K562 (cell line): ENCODE measurements at regions not wholly inside any gene's neighbourhood (a gene's known extent, or its start where the extent isn't known, plus 50 kb on each side); places are given as distances from the start of the nearest gene placed in this dataset.

Experiments
- BDP1 ChIP-seq: IDR thresholded peaks from 3 replicates; pipeline ENCODE4 v1.6.1; 2011; ENCODE audit not compliant: insufficient read length, insufficient read depth
- CCAR2 ChIP-seq: fragments of 200-400 bp; formaldehyde crosslinking; IDR thresholded peaks from 2 replicates; pipeline ENCODE4 v1.6.1; 2017; ENCODE audit warnings: mild to moderate bottlenecking, low read depth, low read length
- CTCF ChIP-seq, 3 experiments: IDR thresholded peaks in 2 of 3; conservative IDR thresholded peaks in 1 of 3; 2 replicates each; pipeline ENCODE4 v1.5.1; 2011 to 2012; ENCODE audit warnings: low read length in 3 of 3, mild to moderate bottlenecking in 3 of 3, control low read depth in 2 of 3, improper control_type of control experiment in 1 of 3, inconsistent platforms in 1 of 3, low read depth in 1 of 3, mixed read lengths in 1 of 3, moderate library complexity in 1 of 3; ENCODE audit not compliant: insufficient read depth in 2 of 3
- ETV5 ChIP-seq: sonication (generic); formaldehyde crosslinking; IDR thresholded peaks from 2 replicates; pipeline ENCODE4 v1.4.0; 2020; ENCODE audit warnings: low read depth, mild to moderate bottlenecking, missing genetic modification reagents
- NR2C2 ChIP-seq, 2 experiments: fragments of 200-800 bp in 1 of 2; sonication (Bioruptor generic) in 1 of 2; sonication (generic) in 1 of 2; formaldehyde crosslinking in 1 of 2; IDR thresholded peaks; 2 replicates each; pipeline versions ENCODE4 v1.6.1 to v1.8.0; 2016 to 2022; ENCODE audit warnings: mild to moderate bottlenecking in 1 of 2, missing compliant biosample characterization in 1 of 2, missing genetic modification characterization in 1 of 2, missing genetic modification reagents in 1 of 2
- REST ChIP-seq, 2 experiments: fragments of 450-650 bp; formaldehyde crosslinking in 1 of 2; IDR thresholded peaks; 2 replicates each; pipeline versions ENCODE4 v1.4.0 to v1.6.1; 2014 to 2020; ENCODE audit warnings: mild to moderate bottlenecking in 2 of 2, borderline replicate concordance in 1 of 2, low read depth in 1 of 2
- SREBF2 ChIP-seq: sonication (generic); formaldehyde crosslinking; IDR thresholded peaks from 2 replicates; pipeline ENCODE4 v1.4.0; 2020; ENCODE audit warnings: mild to moderate bottlenecking, missing genetic modification reagents

- TF ChIP-seq ETV5 (CRISPR knock-in tag) = no peak
- no peak for TF ChIP-seq NR2C2 (CRISPR knock-in tag; IDR thresholded peaks at IDR 0.05)
- no peak for TF ChIP-seq NR2C2 (tag; IDR thresholded peaks at IDR 0.05)
- TF ChIP-seq CTCF (IDR thresholded peaks at IDR 0.05 in 2 of 3, conservative IDR thresholded peaks at IDR 0.05 in 1 of 3; ENCODE audit: insufficient read depth in 2 of 3, low read depth in 1 of 3, low read length in 3 of 3) = no peak
- no peak for TF ChIP-seq SREBF2
- no peak for TF ChIP-seq REST (IDR thresholded peaks at IDR 0.05; ENCODE audit: borderline replicate concordance)
- no peak for TF ChIP-seq REST (CRISPR knock-in tag; IDR thresholded peaks at IDR 0.05; ENCODE audit: low read depth)
- TF ChIP-seq CCAR2 = no peak
- no peak for TF ChIP-seq BDP1
Observed at GRCh38 chr2:173468266-173468793, 113.7 kb downstream of the CDCA7 start.
